ENCODE measurements at regions not wholly inside any gene's neighbourhood (a gene's known extent, or its start where the extent isn't known, plus 50 kb on each side); places are given as distances from the start of the nearest gene placed in this dataset.

GRCh38 chr2:48886919-48887318 lies 131.4 kb upstream of the LHCGR start:
- Histone ChIP-seq H3K4me3 (ENCODE audit: insufficient read depth, low read depth, low read length) (no peak overlapping the region), H4K20me1 (ENCODE audit: insufficient read depth, low read length) (no peaks in the 10 kb centered on the region), H3K36me3 (ENCODE audit: insufficient read depth, low read length) (no peaks in the 10 kb centered on the region), H3K4me1 (ENCODE audit: insufficient read depth, low read length) (no peaks in the 10 kb centered on the region), H3K9me3 (ENCODE audit: insufficient read depth, low read depth, low read length) (no peaks in the 10 kb centered on the region), H2AFZ (ENCODE audit: low read depth, low read length) (no peak overlapping the region), H3K4me2 (ENCODE audit: low read length) (no peak overlapping the region), H3K79me2 (ENCODE audit: insufficient read depth, low read length) (no peaks in the 10 kb centered on the region), H3K9ac (ENCODE audit: low read length) (no peak overlapping the region), H3K27ac (ENCODE audit: low read depth, low read length) (no peak overlapping the region), H3K27me3 (ENCODE audit: insufficient read depth, low read length) (no peaks in the 10 kb centered on the region)
- Mint-ChIP-seq H3K4me3 (ENCODE audit: unreplicated experiment) (no peak overlapping the region), H3K27me3 (ENCODE audit: low read depth, unreplicated experiment) (peaks cover 12% of the 10 kb centered on the region), H3K4me1 (ENCODE audit: low read depth, unreplicated experiment) (peaks cover 7% of the 10 kb centered on the region), H3K9me3 (ENCODE audit: unreplicated experiment) (no peaks in the 10 kb centered on the region), H3K27ac (ENCODE audit: unreplicated experiment) (no peak overlapping the region), H3K36me3 (ENCODE audit: low read depth, unreplicated experiment) (no peaks in the 10 kb centered on the region)
- FAIRE-seq (no peak), DNase-seq (ENCODE audit: low read depth) (no peak)
- no peak for TF ChIP-seq EZH2 (IDR thresholded peaks at IDR 0.05; ENCODE audit: insufficient read depth, low read length)
- TF ChIP-seq CTCF (IDR thresholded peaks at IDR 0.05; ENCODE audit: insufficient read depth, low read depth, low read length): no peak

GRCh38 chr2:48885841-48886240 lies 130.3 kb upstream of the LHCGR start:
- H2AFZ ChIP-seq (ENCODE audit: low read depth, low read length): no peak overlapping the region
- no peaks in the 10 kb centered on the region for H4K20me1 ChIP-seq (ENCODE audit: insufficient read depth, low read length)
- no peak overlapping the region for H3K9ac ChIP-seq (ENCODE audit: low read length)
- H3K4me1 Mint-ChIP-seq (ENCODE audit: low read depth, unreplicated experiment): peaks cover 7% of the 10 kb centered on the region
- DNase-seq (ENCODE audit: low read depth) (peak; percentile 22), FAIRE-seq (no peak)
- H3K4me3 ChIP-seq (ENCODE audit: insufficient read depth, low read depth, low read length): no peak overlapping the region
- no peak overlapping the region for H3K4me3 Mint-ChIP-seq (ENCODE audit: unreplicated experiment)
- no peaks in the 10 kb centered on the region for H3K4me1 ChIP-seq (ENCODE audit: insufficient read depth, low read length)
- no peaks in the 10 kb centered on the region for H3K36me3 Mint-ChIP-seq (ENCODE audit: low read depth, unreplicated experiment)
- no peaks in the 10 kb centered on the region for H3K9me3 Mint-ChIP-seq (ENCODE audit: unreplicated experiment)
- no peak overlapping the region for H3K27ac ChIP-seq (ENCODE audit: low read depth, low read length)
- no peaks in the 10 kb centered on the region for H3K9me3 ChIP-seq (ENCODE audit: insufficient read depth, low read depth, low read length)
- H3K79me2 ChIP-seq (ENCODE audit: insufficient read depth, low read length): no peaks in the 10 kb centered on the region
- H3K27me3 ChIP-seq (ENCODE audit: insufficient read depth, low read length): no peaks in the 10 kb centered on the region
- H3K27me3 Mint-ChIP-seq (ENCODE audit: low read depth, unreplicated experiment): peaks cover 6% of the 10 kb centered on the region
- no peaks in the 10 kb centered on the region for H3K36me3 ChIP-seq (ENCODE audit: insufficient read depth, low read length)
- no peak overlapping the region for H3K27ac Mint-ChIP-seq (ENCODE audit: unreplicated experiment)
- H3K4me2 ChIP-seq (ENCODE audit: low read length): no peak overlapping the region
- TF ChIP-seq EZH2 (IDR thresholded peaks at IDR 0.05; ENCODE audit: insufficient read depth, low read length) (no peak), CTCF (IDR thresholded peaks at IDR 0.05; ENCODE audit: insufficient read depth, low read depth, low read length) (no peak)

DNA sequence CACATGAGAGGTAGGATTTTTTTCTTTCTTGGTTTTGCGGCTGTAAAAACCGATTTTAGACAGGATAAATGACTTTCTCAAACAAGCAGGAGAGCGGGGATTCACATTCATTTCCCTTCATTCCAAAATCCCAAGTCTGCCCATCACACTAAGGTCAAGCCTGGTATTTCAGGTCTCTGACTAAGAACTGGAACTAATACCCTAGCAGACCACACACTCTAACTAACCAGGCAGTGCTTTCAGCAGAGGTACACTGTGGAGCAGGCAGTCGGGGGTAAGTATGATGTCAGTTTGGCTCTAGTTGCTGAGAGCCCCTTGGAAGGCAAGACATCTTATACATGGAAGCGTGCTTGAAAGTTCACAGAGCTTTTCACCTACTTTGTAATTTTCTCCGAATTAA lies 128.1 kb upstream of the LHCGR start:
- H3K79me2 ChIP-seq (ENCODE audit: insufficient read depth, low read length): no peaks in the 10 kb centered on the region
- DNase-seq (ENCODE audit: low read depth): peak; percentile 68
- Mint-ChIP-seq H3K36me3 (ENCODE audit: low read depth, unreplicated experiment) (no peaks in the 10 kb centered on the region), H3K4me3 (ENCODE audit: unreplicated experiment) (no peak overlapping the region), H3K27ac (ENCODE audit: unreplicated experiment) (peak overlapping the region; percentile 42), H3K4me1 (ENCODE audit: low read depth, unreplicated experiment) (peaks cover 7% of the 10 kb centered on the region), H3K9me3 (ENCODE audit: unreplicated experiment) (no peaks in the 10 kb centered on the region), H3K27me3 (ENCODE audit: low read depth, unreplicated experiment) (peaks cover 4% of the 10 kb centered on the region)
- H3K9me3 ChIP-seq (ENCODE audit: insufficient read depth, low read depth, low read length): no peaks in the 10 kb centered on the region
- H3K4me2 ChIP-seq (ENCODE audit: low read length): no peak overlapping the region
- no peaks in the 10 kb centered on the region for H4K20me1 ChIP-seq (ENCODE audit: insufficient read depth, low read length)
- H3K36me3 ChIP-seq (ENCODE audit: insufficient read depth, low read length): no peaks in the 10 kb centered on the region
- H3K27me3 ChIP-seq (ENCODE audit: insufficient read depth, low read length): no peaks in the 10 kb centered on the region
- no peak for FAIRE-seq
- no peaks in the 10 kb centered on the region for H3K4me1 ChIP-seq (ENCODE audit: insufficient read depth, low read length)
- TF ChIP-seq CTCF (IDR thresholded peaks at IDR 0.05; ENCODE audit: insufficient read depth, low read depth, low read length): no peak
- no peak for TF ChIP-seq EZH2 (IDR thresholded peaks at IDR 0.05; ENCODE audit: insufficient read depth, low read length)
- H3K27ac ChIP-seq (ENCODE audit: low read depth, low read length): no peak overlapping the region
- no peak overlapping the region for H3K9ac ChIP-seq (ENCODE audit: low read length)
- H3K4me3 ChIP-seq (ENCODE audit: insufficient read depth, low read depth, low read length): no peak overlapping the region
- H2AFZ ChIP-seq (ENCODE audit: low read depth, low read length): no peak overlapping the region
